HCEC 1CT (cell line): ENCODE measurements at regions not wholly inside any gene's neighbourhood (a gene's known extent, or its start where the extent isn't known, plus 50 kb on each side); places are given as distances from the start of the nearest gene placed in this dataset.
"Not testable (repeated sequence)": the region's sequence is repeated elsewhere in the genome, so short reads cannot be mapped to it uniquely, and the experiment has no call there.

Experiments used
- DNase-seq: peaks from one replicate; pipeline ENCODE4 v3.0.0-alpha.2; 2017

- no peak for DNase-seq
Measured at GRCh38 chr3:152724270-152724669, 110.7 kb upstream of the P2RY1 start.

DNA sequence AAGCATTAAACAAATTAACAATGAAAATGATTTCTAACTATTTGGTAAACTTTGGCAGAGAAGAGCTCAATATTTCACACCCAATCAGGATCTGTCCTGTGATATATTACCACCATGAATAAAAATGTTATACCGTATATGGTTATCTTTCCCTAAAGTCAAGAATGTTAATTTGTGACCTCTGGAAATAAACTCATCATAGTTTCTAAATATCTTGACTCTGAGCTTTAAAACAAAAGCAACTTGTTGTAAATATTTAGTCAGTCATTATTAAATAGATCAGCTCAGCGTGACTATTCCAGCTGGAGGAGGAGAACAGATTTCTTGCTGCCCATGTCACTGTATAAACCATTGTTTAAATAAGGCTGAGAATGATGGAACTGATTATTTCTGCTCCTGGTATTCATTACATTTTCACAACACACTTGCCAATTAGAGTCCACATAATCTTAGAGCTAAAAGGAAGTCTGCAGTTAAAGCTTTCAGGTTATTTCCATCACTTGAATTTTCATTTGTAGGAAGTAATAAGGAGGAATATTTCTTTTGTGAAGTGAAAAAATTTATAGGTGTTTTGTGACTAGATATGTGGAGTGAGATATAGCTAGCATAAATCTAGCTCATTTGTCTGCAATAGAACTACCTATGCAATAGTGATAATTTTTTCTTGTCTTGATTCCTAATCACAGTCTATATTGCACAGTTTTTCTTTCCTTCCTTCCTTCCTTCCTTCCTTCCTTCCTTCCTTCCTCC, 106.5 kb upstream of the P2RY1 start:
- no peak for DNase-seq

GRCh38 chr3:152729906-152730305, 105.0 kb upstream of the P2RY1 start:
- no peak for DNase-seq

DNA sequence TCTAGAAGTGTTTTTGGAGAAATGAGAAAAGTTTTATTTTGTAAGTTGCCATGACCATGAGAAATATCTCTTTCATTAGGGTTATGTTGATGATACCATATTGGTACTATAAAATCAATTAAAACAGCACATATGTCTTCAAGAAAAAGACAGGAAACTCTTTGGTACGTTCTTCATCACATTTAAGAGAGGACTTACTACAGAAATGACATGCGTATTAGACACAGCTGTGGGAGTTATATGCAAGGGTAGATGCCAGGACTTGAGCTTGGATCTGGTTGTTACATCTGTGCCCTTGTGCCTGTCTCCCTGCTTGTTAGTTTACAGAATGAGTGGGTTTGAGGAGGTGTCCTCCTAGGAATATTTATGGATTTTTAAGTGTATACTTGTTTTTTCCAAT, 103.4 kb upstream of the P2RY1 start:
- DNase-seq = no peak

GRCh38 chr3:152733584-152734119, 101.3 kb upstream of the P2RY1 start:
- no peak for DNase-seq

- peak; percentile 54 for DNase-seq
Measured at GRCh38 chr3:152737021-152737908, 97.7 kb upstream of the P2RY1 start.

- DNase-seq = no peak
Measured at GRCh38 chr3:152738656-152739055, 96.3 kb upstream of the P2RY1 start.

GRCh38 chr3:152742368-152743347, 92.3 kb upstream of the P2RY1 start:
- DNase-seq = no peak

GRCh38 chr3:152745646-152746045, 89.3 kb upstream of the P2RY1 start:
- no peak for DNase-seq

DNA sequence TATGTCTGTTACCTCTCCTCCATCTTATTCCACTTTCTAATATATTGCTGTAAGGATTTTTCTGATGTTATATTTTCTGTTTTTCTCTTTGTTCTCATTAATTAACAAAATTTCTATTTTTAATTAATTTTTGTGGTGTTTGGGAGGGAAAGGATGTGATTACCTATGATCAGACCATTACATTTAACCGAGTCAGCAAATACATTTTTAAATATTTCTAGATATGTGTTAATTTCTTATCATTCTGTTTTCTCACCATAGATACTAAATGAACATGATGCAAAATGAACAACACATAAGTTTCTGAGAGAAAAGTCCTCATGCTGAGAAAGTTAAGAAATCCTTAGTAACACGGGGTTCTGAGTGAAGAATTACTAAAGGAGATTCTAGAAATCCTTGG, 80.6 kb upstream of the P2RY1 start:
- DNase-seq = no peak

GRCh38 chr3:152756807-152757206, 78.1 kb upstream of the P2RY1 start:
- no peak for DNase-seq

DNA sequence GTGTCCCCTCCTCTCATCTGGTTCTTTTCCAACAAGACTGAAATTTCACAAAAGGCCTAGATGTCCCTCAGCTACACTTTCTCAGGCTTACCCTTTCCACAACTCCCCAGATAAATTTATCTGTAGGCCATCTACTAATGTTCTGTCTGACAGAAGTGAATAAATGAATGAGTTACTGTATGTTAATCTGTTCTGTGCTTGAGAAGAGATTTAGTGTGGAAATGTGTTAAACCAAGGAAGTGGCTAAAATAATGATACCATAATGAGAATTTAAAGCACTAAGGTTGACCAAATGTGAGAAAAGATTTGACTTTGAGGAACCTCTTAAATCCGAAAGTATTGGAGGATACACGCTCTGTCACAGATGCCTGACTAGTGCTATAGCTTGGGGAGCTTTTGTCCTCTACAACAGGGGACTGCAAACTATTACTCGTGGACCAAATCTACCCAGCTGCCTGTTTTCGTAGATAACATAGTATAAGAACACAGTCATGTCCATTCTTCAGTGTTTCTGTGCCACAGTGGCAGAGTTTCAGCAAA, 74.8 kb upstream of the P2RY1 start:
- no peak for DNase-seq

DNA sequence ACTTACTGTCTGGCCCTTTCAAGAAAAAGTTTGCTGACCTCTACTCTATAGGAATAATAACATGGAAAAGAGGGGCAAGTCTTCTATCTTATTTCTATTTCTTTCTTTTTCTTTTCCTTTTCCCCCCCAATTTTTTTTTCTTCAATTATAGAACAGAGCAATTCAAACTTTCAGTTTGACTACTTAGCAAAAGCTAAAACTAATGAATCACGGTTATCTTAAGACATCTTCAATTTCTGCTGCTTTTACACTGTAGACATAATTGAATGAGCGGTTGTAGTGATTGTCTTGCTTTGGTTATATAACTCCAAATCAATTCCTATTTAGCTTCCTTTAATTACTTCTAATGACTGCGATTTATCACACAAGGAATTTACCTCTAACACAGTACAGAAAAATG, 74.3 kb upstream of the P2RY1 start:
- DNase-seq = no peak

- no peak for DNase-seq
Measured at GRCh38 chr3:152768478-152768877, 66.5 kb upstream of the P2RY1 start.

DNA sequence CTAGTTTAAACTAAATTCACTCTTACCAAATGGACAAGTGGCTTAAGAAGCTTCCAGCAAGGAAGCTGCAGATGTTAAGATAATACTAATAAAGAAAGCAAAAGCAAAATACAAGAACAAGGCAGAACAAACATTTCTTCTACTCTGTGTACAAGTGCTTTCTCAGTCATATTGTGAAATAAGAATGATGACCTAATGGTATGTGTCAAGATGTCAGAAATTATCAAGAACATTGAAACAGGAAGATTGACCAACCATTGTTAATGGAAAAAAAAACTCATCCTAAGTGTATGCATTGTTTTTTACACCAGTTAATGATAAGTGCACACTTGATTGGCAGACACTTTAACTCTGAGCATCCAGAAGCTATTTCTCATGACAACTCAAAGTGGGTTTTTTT, 65.4 kb upstream of the P2RY1 start:
- DNase-seq = no peak

DNA sequence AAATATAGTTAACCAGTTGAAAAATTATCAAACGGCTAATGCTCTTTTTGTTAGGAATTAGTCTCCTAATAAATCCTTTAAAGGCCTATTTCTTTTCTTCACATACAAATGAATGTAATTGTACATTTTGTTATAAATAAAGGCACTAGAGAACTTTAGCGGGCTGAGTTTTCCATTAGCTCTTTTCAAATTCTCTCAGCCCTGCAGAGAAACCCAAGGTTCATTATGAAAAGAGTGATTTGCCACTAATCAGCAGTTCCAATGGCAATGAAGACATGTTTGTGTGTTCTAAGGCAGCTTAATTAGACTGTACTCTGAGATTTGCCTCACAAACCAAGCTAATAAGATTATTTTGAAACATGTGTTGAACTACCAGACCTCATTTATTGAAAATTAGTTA, 64.6 kb upstream of the P2RY1 start:
- DNase-seq = no peak

GRCh38 chr3:152771120-152771519, 63.8 kb upstream of the P2RY1 start:
- no peak for DNase-seq

DNA sequence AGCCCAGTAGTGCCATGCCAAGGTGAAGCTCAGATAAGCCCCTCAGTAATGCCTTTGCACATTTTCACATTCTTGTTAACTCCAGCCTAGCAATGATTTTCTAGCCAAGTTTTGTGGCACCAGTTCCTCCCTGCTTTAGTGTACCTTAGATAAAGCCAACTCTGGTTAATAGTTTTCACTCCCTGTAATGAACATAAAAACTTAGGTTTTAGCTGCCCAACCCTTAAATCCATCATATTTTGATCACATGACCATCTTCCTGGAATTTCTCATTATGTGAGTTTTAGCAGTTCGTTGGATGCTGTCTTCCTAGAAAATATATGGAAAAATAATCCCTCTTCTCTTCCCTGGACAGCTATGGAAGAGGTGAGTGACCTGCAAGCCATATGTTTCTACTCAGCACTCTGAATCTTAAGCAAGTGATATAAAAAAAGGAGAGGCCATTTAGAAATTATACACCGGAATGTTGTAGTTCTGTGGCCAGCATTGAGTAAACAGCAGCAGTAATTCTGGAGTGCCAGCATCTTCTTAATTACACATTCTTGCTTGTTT, 62.2 kb upstream of the P2RY1 start:
- no peak for DNase-seq

DNA sequence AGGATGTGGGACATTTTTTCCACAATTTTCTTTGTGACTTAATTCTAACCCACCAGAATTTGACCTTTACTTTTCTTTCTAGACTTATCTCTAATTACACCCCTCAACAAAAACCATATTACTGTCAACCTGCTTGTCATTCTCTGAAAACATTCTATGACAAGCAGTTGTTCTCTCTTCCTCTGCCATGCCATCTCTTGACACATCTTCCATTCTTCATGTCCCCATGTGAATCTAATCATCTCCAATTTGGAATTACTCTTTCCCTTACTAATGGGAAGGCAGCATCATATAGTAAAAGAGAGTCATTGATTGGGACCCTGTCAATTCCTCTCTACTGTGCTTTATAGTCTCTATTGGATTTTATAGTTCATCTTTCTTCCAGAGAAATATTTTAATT, 61.3 kb upstream of the P2RY1 start:
- DNase-seq = no peak

GRCh38 chr3:152774230-152774629, 60.7 kb upstream of the P2RY1 start:
- not testable (repeated sequence) for DNase-seq

GRCh38 chr3:152778022-152778421, 56.9 kb upstream of the P2RY1 start:
- DNase-seq = no peak

GRCh38 chr3:152779653-152780052, 55.3 kb upstream of the P2RY1 start:
- DNase-seq = no peak
